HG03558 (cell line): ENCODE measurements at regions not wholly inside any gene's neighbourhood (a gene's known extent, or its start where the extent isn't known, plus 50 kb on each side); places are given as distances from the start of the nearest gene placed in this dataset.

Source experiments
- ATAC-seq: cut with Tn5 transposase; IDR thresholded peaks from one replicate; pipeline ENCODE4 v1.9.1; 2021; ENCODE audit warnings: moderate number of reproducible peaks; ENCODE audit not compliant: unreplicated experiment; ENCODE audit errors: extremely low read depth

- no peak for ATAC-seq
Observed at GRCh38 chr6:133583907-133584427, 304.9 kb upstream of the TCF21 start.

GRCh38 chr6:133584823-133585222 is 304.1 kb upstream of the TCF21 start:
- no peak for ATAC-seq

- ATAC-seq: no peak
Observed at GRCh38 chr6:133585978-133586377, 302.9 kb upstream of the TCF21 start.

GRCh38 chr6:133587546-133588160 is 301.3 kb upstream of the TCF21 start:
- ATAC-seq: no peak

GRCh38 chr6:133590196-133590595 is 298.7 kb upstream of the TCF21 start:
- no peak for ATAC-seq

GRCh38 chr6:133590814-133591213 is 298.1 kb upstream of the TCF21 start:
- no peak for ATAC-seq

GRCh38 chr6:133591275-133591674 is 297.6 kb upstream of the TCF21 start:
- ATAC-seq: no peak

- ATAC-seq: no peak
Observed at GRCh38 chr6:133594652-133595110, 294.2 kb upstream of the TCF21 start.

- ATAC-seq: no peak
Observed at GRCh38 chr6:133595111-133595761, 293.7 kb upstream of the TCF21 start.

GRCh38 chr6:133606852-133607251 is 282.1 kb upstream of the TCF21 start:
- no peak for ATAC-seq

- ATAC-seq: no peak
Observed at GRCh38 chr6:133608620-133609019, 280.3 kb upstream of the TCF21 start.

- ATAC-seq: no peak
Observed at GRCh38 chr6:133609415-133610226, 279.3 kb upstream of the TCF21 start.

GRCh38 chr6:133610227-133610840 is 278.6 kb upstream of the TCF21 start:
- ATAC-seq: no peak

GRCh38 chr6:133610971-133611370 is 277.9 kb upstream of the TCF21 start:
- ATAC-seq: no peak

GRCh38 chr6:133612459-133612858 is 276.5 kb upstream of the TCF21 start:
- ATAC-seq: no peak

GRCh38 chr6:133613211-133613610 is 275.7 kb upstream of the TCF21 start:
- no peak for ATAC-seq

GRCh38 chr6:133621751-133622150 is 267.2 kb upstream of the TCF21 start:
- no peak for ATAC-seq

- no peak for ATAC-seq
Observed at GRCh38 chr6:133623065-133623464, 265.8 kb upstream of the TCF21 start.

GRCh38 chr6:133623621-133624020 is 265.3 kb upstream of the TCF21 start:
- ATAC-seq: no peak

- ATAC-seq: no peak
Observed at GRCh38 chr6:133626096-133626666, 262.7 kb upstream of the TCF21 start.
